Endometrium (tissue), 2 donors: ENCODE measurements at regions not wholly inside any gene's neighbourhood (a gene's known extent, or its start where the extent isn't known, plus 50 kb on each side); places are given as distances from the start of the nearest gene placed in this dataset.
A peak's percentile ranks its signal among the peaks of the same experiment; 100 is the strongest.
"Not testable (repeated sequence)": the region's sequence is repeated elsewhere in the genome, so short reads cannot be mapped to it uniquely, and the experiment has no call there.

Source experiments
- FAIRE-seq: peaks from 2 replicates; lab custom pipeline; 2012; peaks lifted over from hg19 to GRCh38; lab: Jason Lieb, UNC
- donor health status: control.
- donor health status: control.

DNA sequence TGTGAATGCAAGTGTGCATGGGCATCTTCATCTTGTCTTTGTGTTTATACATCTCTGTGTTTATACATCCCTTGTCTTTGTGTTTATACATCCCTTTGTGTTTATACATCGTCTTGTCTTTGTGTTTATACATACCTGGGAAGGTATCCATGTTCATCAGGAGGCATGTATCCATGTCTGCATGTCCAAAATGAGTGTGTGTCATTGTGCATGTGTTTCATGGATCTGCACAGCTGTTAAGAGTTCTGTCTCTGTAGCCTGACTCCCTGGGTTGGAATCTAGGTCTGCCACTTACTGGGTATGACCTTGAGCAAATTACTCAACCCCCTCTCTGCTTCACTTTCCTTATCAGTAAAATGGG is 50.1 kb upstream of the SIRPA start:
- no peak for FAIRE-seq

DNA sequence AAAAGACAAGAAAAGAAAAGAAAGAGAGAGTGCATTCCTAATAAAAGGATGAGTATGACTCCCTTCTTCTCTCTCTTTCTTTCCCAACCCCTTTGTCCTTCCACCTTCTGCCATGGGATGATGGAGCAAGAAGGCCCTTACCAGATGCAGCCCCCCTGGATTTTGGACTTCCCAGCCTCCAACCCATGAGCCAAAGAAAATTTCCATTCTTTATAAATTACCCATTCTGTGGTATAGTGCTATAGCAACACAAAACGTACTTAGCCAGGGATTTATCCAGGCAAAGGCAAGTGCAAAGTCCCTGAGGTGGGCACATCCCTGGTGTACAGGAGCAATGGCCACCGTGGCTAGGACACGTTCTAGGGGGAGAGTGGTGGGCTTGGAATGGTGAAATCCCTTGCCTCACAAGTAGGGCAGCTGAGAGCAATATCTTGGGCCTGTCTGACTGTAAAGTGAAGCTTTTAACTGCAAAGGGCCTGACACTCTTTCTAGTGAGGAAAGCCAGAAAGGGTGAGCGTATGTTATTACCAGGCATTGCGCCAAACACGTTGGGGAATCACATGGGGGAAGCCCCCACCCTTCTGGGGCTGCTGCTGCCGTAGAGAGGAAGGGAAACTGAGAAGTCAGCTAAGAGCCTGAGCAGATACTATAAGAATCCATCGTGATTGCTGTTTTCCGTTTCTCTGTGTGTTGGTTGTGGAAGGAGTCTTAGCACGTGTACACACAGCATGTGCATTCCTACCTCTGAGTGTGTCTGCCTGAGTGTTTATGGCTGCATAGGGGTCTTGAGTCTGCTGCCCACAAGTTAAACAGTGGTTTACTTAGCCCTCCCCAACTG is 50.7 kb upstream of the SIRPA start:
- peak; percentile 26 for FAIRE-seq

GRCh38 chr20:1842281-1842680 is 52.9 kb upstream of the SIRPA start:
- FAIRE-seq, result no peak

- FAIRE-seq, result no peak
These were observed 53.6 kb upstream of the SIRPA start for GRCh38 chr20:1841554-1842140.

- no peak for FAIRE-seq
These were observed 54.2 kb upstream of the SIRPA start for GRCh38 chr20:1840817-1841553.

GRCh38 chr20:1839376-1840317 is 55.6 kb upstream of the SIRPA start:
- not testable (repeated sequence) for FAIRE-seq

DNA sequence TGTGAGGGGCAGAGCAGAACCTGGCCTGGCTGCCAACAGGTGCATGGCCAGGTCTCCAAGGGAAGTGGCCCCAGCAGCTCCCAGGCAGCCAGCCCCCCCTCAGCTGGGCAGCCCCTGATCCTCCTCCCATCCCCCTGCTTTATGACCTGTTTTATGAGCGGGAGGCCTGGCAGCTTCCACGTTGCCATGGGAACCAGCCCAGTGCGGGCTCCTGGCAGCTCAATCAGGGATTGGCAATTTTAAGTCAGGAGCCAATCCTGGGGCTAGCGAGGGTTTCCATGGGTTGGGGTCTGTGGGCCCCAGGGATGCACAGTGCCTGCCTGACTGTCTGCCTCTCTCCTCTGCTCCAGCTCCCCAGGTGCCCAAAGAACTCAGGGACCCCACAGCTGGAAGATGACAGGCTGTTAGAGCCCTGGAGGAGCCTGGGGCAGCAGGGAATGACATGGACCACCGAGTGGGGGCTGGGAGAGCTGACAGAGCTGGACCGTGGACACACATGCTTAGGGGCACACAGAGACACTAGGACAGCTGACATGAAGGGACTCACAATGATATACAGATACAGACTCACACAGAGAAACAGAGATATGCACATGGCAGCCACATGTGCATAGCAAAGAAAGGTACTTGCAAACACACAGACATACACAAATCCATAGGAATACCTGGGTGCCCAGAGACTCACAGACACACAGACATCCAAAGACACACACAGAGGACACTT is 56.5 kb upstream of the SIRPA start:
- no peak for FAIRE-seq

DNA sequence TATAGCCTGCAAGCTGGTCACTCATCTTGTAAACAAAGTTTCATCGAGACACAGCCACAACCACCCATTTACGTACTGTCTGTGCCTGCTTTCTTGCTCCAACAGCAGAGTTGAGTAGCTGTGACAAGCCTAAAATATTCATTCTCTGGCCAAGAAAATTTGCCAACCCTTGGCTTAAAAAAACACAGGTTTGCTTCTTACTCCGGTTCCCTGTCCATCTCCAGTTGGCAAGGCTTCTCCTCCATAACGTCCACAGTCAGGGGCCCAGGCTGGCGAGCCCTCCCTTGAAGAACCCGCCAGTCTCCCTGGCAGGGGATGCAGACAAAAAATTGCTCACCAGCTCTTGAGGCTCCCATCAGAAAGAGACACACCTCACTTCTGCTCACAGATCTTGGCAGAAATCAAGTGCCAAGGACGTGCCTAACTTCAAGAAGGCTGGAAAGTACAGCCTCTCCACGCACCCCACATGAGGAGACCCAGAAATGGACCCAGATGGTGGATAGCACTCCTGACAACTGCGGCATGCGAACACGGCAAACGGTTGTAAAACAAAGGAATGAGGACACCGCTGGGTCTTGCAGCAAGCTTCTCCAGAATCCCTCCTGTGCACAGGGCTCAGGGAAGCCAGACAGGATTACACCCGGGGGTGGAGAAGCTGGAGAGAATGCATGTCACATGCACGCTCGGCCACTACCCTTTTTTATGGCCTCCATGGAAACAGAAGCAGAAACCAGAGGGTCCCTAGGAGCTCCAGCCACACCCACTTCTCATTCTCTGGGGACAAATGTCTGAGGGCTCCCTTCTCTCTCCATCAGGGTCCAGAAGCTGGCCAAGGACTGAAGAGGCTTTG is 59.8 kb upstream of the SIRPA start:
- FAIRE-seq, result no peak

GRCh38 chr20:1833728-1834726 is 61.2 kb upstream of the SIRPA start:
- no peak for FAIRE-seq

- no peak for FAIRE-seq
These were observed 62.0 kb upstream of the SIRPA start for GRCh38 chr20:1833216-1833615.

- FAIRE-seq, result no peak
These were observed 62.6 kb upstream of the SIRPA start for GRCh38 chr20:1832634-1833033.

DNA sequence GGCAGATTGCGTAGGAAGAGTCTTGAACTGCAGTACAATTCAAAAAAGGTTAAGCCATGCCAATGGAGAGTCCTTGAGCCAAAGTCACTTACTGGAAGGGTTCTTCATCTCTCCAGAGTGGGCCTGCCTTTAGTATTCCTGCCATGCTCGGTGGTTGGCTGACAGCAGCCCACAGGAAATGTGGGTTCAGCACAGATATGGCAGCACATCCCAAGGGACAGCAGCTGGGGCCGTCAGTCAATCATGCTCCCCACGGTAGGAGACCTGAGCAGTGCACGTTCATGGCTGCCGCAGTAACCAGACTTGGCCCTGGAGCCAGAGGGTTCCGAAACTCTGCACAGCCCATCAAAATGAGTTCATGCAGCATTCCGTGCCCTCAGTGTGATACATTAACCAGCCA is 63.6 kb upstream of the SIRPA start:
- FAIRE-seq, result no peak

DNA sequence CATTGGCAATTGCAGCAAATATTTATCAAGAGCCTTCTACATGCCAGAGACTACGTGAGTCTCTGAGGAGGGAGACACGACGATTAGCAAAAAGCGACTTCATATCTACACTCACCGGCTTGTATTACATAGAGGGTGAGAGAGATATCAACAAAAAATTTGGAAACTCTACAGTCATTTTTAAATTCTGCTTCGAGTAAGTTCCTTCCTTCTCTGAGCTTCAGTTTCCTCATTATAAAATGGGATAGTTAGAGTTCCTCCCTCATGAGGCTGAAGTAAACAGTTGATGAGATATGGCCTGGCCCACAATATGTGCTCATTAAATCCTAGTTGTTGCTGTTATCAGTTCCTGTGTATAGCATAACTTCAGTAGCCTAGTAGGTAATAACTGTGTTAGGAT is 64.1 kb upstream of the SIRPA start:
- no peak for FAIRE-seq

DNA sequence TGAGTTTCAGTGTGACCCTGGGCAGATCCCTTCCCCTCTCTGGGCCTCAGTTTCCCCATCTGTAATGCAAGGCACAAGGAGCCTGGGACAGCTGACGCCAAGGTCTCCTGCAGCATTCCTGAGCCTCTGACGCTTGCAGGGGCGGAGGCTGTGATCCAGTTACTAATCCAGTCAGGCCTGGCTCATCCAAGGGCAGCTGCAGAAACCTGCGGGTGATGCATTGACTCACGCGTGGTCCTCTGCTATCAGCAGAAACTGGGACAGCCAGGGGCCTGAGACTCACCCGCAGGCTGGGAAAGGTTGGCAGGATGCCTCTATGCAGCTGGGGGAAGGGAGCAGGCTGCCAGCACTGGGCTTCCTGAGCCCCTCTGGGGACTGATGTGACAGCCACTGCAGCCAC is 65.0 kb upstream of the SIRPA start:
- no peak for FAIRE-seq

DNA sequence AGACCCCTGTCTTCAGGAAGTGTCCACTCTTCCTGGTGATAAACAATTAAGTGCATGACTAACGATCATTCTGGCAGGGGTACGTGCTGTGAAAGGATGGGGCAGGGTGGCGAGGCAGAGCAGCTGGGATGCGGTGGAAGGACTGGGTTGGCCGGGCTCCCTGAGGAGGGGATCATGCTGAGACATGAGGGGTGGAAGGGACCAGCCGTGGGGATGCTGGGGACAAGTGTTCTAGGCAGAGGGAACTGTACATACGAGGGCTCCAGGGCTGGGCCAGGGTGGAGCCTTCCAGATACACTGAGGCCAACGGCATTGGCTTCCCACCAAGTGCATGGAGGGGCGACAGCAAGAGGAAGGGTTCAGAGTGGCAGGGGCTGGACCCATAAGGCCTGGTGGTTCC is 65.7 kb upstream of the SIRPA start:
- no peak for FAIRE-seq

- no peak for FAIRE-seq
These were observed 66.4 kb upstream of the SIRPA start for GRCh38 chr20:1828786-1829131.

DNA sequence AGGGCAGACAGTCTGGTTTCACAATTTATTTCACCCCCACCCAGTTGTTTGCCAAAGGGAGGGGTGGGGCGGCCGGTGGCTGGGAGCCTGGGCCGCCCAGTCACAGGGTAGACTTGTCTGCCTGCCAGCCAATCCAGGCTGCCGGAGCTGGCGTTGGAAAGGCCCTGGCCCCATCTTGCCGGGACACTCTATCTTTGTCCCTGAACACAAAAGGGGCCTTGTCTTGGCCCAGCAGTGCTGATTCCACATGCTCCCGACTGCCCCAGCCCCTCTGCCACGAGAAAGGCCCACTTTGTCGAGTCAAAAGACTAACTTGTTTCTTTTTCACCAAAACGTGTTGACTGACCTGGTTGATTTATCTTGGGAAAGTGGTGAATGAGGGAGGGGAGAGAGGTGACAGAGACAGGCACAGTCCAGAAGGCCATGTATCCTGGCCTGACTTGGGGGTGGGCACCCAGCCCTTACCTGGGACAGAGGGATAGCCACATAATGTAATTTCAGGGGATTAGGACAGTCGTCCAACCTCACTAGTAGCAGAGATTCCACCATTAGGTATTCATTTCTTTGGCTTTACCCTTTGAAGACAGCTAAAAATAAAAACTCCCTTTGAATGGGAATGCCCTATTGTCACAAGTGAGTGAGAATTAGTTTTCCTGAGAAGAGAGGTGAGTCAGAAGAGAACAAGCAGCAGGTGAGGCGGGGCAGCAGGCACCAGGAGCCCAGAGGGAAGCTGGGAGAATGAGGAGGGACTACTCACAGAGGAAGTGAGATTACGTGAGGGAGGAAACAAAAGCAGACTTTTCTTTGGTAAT is 67.0 kb upstream of the SIRPA start:
- FAIRE-seq, result no peak

- FAIRE-seq, result no peak
These were observed 67.7 kb upstream of the SIRPA start for GRCh38 chr20:1827510-1827973.
